H1 (cell line): ENCODE measurements at regions not wholly inside any gene's neighbourhood (a gene's known extent, or its start where the extent isn't known, plus 50 kb on each side); places are given as distances from the start of the nearest gene placed in this dataset.

Source experiments
- CTCF ChIA-PET: fragments of 300-600 bp; sonication (Branson Sonifier 250); formaldehyde crosslinking; loops from one replicate; lab custom pipeline; 2021; ENCODE audit not compliant: partially characterized antibody; lab: Charles Lee
- POLR2A ChIA-PET: fragments of 300-600 bp; sonication (Branson Sonifier 250); formaldehyde crosslinking; loops from one replicate; lab custom pipeline; 2021; ENCODE audit warnings: inconsistent platforms; ENCODE audit not compliant: partially characterized antibody; lab: Charles Lee
- DNase-seq, 2 experiments: peaks; one replicate each; pipeline versions ENCODE4 v3.0.0 to v3.0.0-alpha.2; 2010 to 2022; ENCODE audit warnings: low spot score in 2 of 2, low read depth in 1 of 2, mixed read lengths in 1 of 2
- FAIRE-seq: peaks from 2 replicates; lab custom pipeline; 2011; peaks lifted over from hg19 to GRCh38; lab: Jason Lieb, UNC
- H2AFZ ChIP-seq: 2 replicates; pipeline ENCODE4 v1.8.1; 2012; ENCODE audit warnings: low read length, inconsistent platforms
- H2AK5ac ChIP-seq: 2 replicates; pipeline ENCODE4 v1.6.1; 2013; ENCODE audit warnings: low read depth, low read length
- H2BK120ac ChIP-seq: replicated peaks from 2 replicates; pipeline ENCODE3; 2013; ENCODE audit warnings: low read depth, low read length, inconsistent platforms
- H2BK12ac ChIP-seq: 2 replicates; pipeline ENCODE4 v1.6.1; 2013; ENCODE audit warnings: low read depth, low read length
- H2BK15ac ChIP-seq: 2 replicates; pipeline ENCODE4 v1.6.1; 2013; ENCODE audit warnings: low read length
- H2BK20ac ChIP-seq: 2 replicates; pipeline ENCODE4 v1.6.1; 2013; ENCODE audit warnings: low read length
- H2BK5ac ChIP-seq: 2 replicates; pipeline ENCODE4 v1.6.1; 2013; ENCODE audit warnings: low read depth, low read length
- H3K14ac ChIP-seq: 2 replicates; pipeline ENCODE4 v1.6.1; 2013; ENCODE audit warnings: inconsistent platforms; ENCODE audit not compliant: insufficient read length
- H3K18ac ChIP-seq: 2 replicates; pipeline ENCODE4 v1.6.1; 2013; ENCODE audit warnings: low read length; ENCODE audit errors: extremely low read depth
- H3K23ac ChIP-seq: 2 replicates; pipeline ENCODE4 v1.6.1; 2013; ENCODE audit warnings: inconsistent platforms; ENCODE audit not compliant: insufficient read length
- H3K23me2 ChIP-seq: 2 replicates; pipeline ENCODE4 v1.6.1; 2013; ENCODE audit warnings: low read depth, low read length
- H3K27ac ChIP-seq: 2 replicates; pipeline ENCODE4 v1.6.1; 2011; ENCODE audit warnings: low read depth, low read length, inconsistent platforms
- H3K27me3 ChIP-seq, 4 experiments: replicated peaks in 1 of 4; 1 replicate in 1 of 4; 2 replicates in 3 of 4; pipeline versions ENCODE4 v1.6.1 to v1.8.1; 2011 to 2013; ENCODE audit warnings: low read length in 3 of 4, mild to moderate bottlenecking in 3 of 4, inconsistent platforms in 2 of 4, mixed read lengths in 2 of 4, moderate library complexity in 1 of 4; ENCODE audit not compliant: control insufficient read depth in 3 of 4, insufficient read depth in 3 of 4; ENCODE audit errors: extremely low read depth in 1 of 4
- H3K36me3 ChIP-seq, 4 experiments: 2 replicates each; pipeline versions ENCODE4 v1.6.1 to v1.8.1; 2011 to 2013; ENCODE audit warnings: mild to moderate bottlenecking in 4 of 4, low read length in 3 of 4, moderate library complexity in 2 of 4, control low read depth in 1 of 4, inconsistent platforms in 1 of 4; ENCODE audit not compliant: insufficient read depth in 4 of 4, control insufficient read depth in 2 of 4
- H3K4ac ChIP-seq: replicated peaks from 2 replicates; pipeline ENCODE3; 2013; ENCODE audit warnings: low read length, low read depth, mixed read lengths, inconsistent platforms; ENCODE audit not compliant: insufficient read length
- H3K4me1 ChIP-seq, 4 experiments: replicated peaks in 1 of 4; 1 replicate in 1 of 4; 2 replicates in 3 of 4; pipeline versions ENCODE4 v1.6.1 to v1.8.1; 2011 to 2013; ENCODE audit warnings: low read length in 3 of 4, inconsistent platforms in 2 of 4, mixed read lengths in 1 of 4; ENCODE audit not compliant: insufficient read depth in 4 of 4, control insufficient read depth in 3 of 4
- H3K4me2 ChIP-seq, 2 experiments: 2 replicates each; pipeline versions ENCODE4 v1.6.1 to v1.8.1; 2011 to 2013; ENCODE audit warnings: low read depth in 2 of 2, low read length in 2 of 2, control low read depth in 1 of 2, inconsistent platforms in 1 of 2, mild to moderate bottlenecking in 1 of 2; ENCODE audit not compliant: insufficient read depth in 1 of 2
- H3K4me3 ChIP-seq, 4 experiments: fragments of 200-600, 300-600 bp in 1 of 4; sonication (generic), shearing (Covaris generic), sonication (Bioruptor Twin) in 1 of 4; 2 replicates each; pipeline versions ENCODE4 v1.5.1 to v1.8.1; 2011 to 2016; ENCODE audit warnings: low read length in 4 of 4, low read depth in 3 of 4, control low read depth in 2 of 4, inconsistent platforms in 2 of 4, mild to moderate bottlenecking in 2 of 4, mixed read lengths in 1 of 4, moderate library complexity in 1 of 4; ENCODE audit not compliant: insufficient read depth in 2 of 4; ENCODE audit errors: extremely low read depth in 1 of 4
- H3K56ac ChIP-seq: replicated peaks from 2 replicates; pipeline ENCODE3; 2013; ENCODE audit warnings: low read depth, mild to moderate bottlenecking, mixed read lengths, low read length, inconsistent platforms; ENCODE audit not compliant: insufficient read length
- H3K79me1 ChIP-seq: 2 replicates; pipeline ENCODE4 v1.6.1; 2013; ENCODE audit warnings: low read depth, low read length, control low read depth
- H3K79me2 ChIP-seq, 2 experiments: 2 replicates each; pipeline versions ENCODE4 v1.6.1 to v1.8.1; 2012 to 2013; ENCODE audit warnings: low read length in 2 of 2, mild to moderate bottlenecking in 2 of 2, inconsistent platforms in 1 of 2; ENCODE audit not compliant: insufficient read depth in 2 of 2, control insufficient read depth in 1 of 2
- H3K9ac ChIP-seq, 4 experiments: replicated peaks in 1 of 4; 1 replicate in 1 of 4; 2 replicates in 3 of 4; pipeline versions ENCODE4 v1.6.1 to v1.8.1; 2011 to 2013; ENCODE audit warnings: low read depth in 3 of 4, low read length in 3 of 4, control low read depth in 2 of 4, mild to moderate bottlenecking in 2 of 4, moderate library complexity in 2 of 4, inconsistent platforms in 1 of 4; ENCODE audit errors: extremely low read depth in 1 of 4
- H3K9me3 ChIP-seq, 2 experiments: 2 replicates each; pipeline versions ENCODE4 v1.6.1 to v1.8.1; 2012 to 2013; ENCODE audit warnings: mild to moderate bottlenecking in 2 of 2, moderate library complexity in 2 of 2, control low read depth in 1 of 2, inconsistent platforms in 1 of 2, low read depth in 1 of 2, low read length in 1 of 2, mixed read lengths in 1 of 2; ENCODE audit not compliant: insufficient read depth in 2 of 2
- H4K20me1 ChIP-seq, 2 experiments: replicated peaks in 1 of 2; 2 replicates each; pipeline versions ENCODE3 to v1.8.1; 2011 to 2013; ENCODE audit warnings: inconsistent platforms in 2 of 2, low read length in 2 of 2, mild to moderate bottlenecking in 1 of 2; ENCODE audit not compliant: insufficient read depth in 2 of 2, control insufficient read depth in 1 of 2
- H4K5ac ChIP-seq: 2 replicates; pipeline ENCODE4 v1.6.1; 2013; ENCODE audit warnings: low read length, low read depth, mixed read lengths, inconsistent platforms; ENCODE audit not compliant: insufficient read length
- H4K8ac ChIP-seq: 2 replicates; pipeline ENCODE4 v1.8.0; 2013; ENCODE audit warnings: mild to moderate bottlenecking, moderate library complexity, low read length, inconsistent platforms; ENCODE audit not compliant: insufficient read depth; ENCODE audit errors: extremely low read depth
- H4K91ac ChIP-seq: replicated peaks from 2 replicates; pipeline ENCODE3; 2013; ENCODE audit warnings: low read length, mixed read lengths, inconsistent platforms; ENCODE audit not compliant: insufficient read length
- BACH1 ChIP-seq: IDR thresholded peaks from 2 replicates; pipeline ENCODE4 v1.6.1; 2012; ENCODE audit warnings: low read length, improper control_type of control experiment
- GABPA ChIP-seq: IDR thresholded peaks from 2 replicates; pipeline ENCODE4 v1.6.1; 2011; ENCODE audit warnings: mild to moderate bottlenecking, low read length, moderate library complexity, borderline replicate concordance; ENCODE audit not compliant: insufficient read depth
- HDAC2 ChIP-seq, 2 experiments: fragments of 300-600 bp in 1 of 2; sonication (generic) in 1 of 2; IDR thresholded peaks; 2 replicates each; pipeline ENCODE4 v1.6.1; 2011 to 2012; ENCODE audit warnings: low read depth in 2 of 2, low read length in 2 of 2, mild to moderate bottlenecking in 2 of 2, moderate library complexity in 2 of 2, borderline replicate concordance in 1 of 2, inconsistent platforms in 1 of 2
- POLR2AphosphoS5 ChIP-seq: IDR thresholded peaks from 2 replicates; pipeline ENCODE4 v1.6.1; 2011; ENCODE audit warnings: low read depth, low read length
- RBBP5 ChIP-seq: IDR thresholded peaks from 2 replicates; pipeline ENCODE4 v1.7.1; 2012; ENCODE audit warnings: low read depth, mild to moderate bottlenecking, inconsistent platforms, low read length, moderate library complexity, borderline replicate concordance
- SIX5 ChIP-seq: IDR thresholded peaks from 2 replicates; pipeline ENCODE4 v1.6.1; 2011; ENCODE audit warnings: mild to moderate bottlenecking, low read depth, low read length
- SP2 ChIP-seq: IDR thresholded peaks from 2 replicates; pipeline ENCODE4 v1.6.1; 2012; ENCODE audit warnings: mild to moderate bottlenecking, low read length, inconsistent platforms
- SP4 ChIP-seq: IDR thresholded peaks from 2 replicates; pipeline ENCODE4 v1.6.1; 2012; ENCODE audit warnings: low read length, inconsistent platforms
- WGBS, 2 experiments: shearing (Covaris generic) in 1 of 2; methylation state at CpG; one replicate each; pipeline versions ENCODE4 v1.1.6 to v1.1.7; 2013 to 2015; ENCODE audit warnings: low lambda C conversion rate in 2 of 2, mixed read lengths in 2 of 2, inconsistent platforms in 1 of 2, low coverage in 1 of 2, missing lambda C conversion rate in 1 of 2; ENCODE audit not compliant: insufficient replicate concordance in 2 of 2, insufficient coverage in 1 of 2, insufficient read length in 1 of 2; ENCODE audit errors: extremely low coverage in 1 of 2, missing lambda C conversion rate in 1 of 2; 5-methylcytosine and 5-hydroxymethylcytosine counted together

DNA sequence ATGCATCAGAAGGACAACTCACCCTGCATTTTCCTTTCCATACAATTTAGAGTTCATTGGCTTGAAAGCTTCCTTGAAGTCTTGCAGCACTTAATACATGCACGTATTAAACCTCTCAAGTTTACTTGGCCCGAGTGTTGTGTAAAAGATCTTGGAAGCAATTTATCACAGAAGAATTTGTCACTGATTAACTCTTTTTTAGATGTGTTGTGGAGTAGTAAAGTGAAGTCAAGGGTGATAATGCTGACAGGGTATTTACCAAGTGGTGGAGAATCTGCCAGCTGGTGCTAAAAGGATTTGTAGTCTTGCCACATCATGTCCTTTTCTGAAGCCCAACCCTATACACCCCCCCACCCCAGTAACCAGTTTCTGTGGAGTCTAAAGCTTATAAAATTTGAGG is 421.0 kb upstream of the MIR17HG start:
- H3K36me3 ChIP-seq: no peaks in the 10 kb centered on the region
- H4K5ac ChIP-seq: no peak overlapping the region
- WGBS, 2 experiments: 91% methylated on average over 2 of the region's 2 CpGs; no CpG with 5 or more reads in 1 of the 2 experiments
- no peak overlapping the region for H4K91ac ChIP-seq
- H2AK5ac ChIP-seq: no peak overlapping the region
- H2BK20ac ChIP-seq: no peak overlapping the region
- H3K56ac ChIP-seq: no peak overlapping the region
- no peak overlapping the region for H3K18ac ChIP-seq
- H3K4me1 ChIP-seq: no peaks in the 10 kb centered on the region
- no peaks in the 10 kb centered on the region for H3K79me2 ChIP-seq
- H3K14ac ChIP-seq: no peak overlapping the region
- H3K23ac ChIP-seq: no peak overlapping the region
- H3K27me3 ChIP-seq: no peaks in the 10 kb centered on the region
- no peak overlapping the region for H3K9ac ChIP-seq
- FAIRE-seq (no peak), DNase-seq (no peak)
- H2BK120ac ChIP-seq: no peak overlapping the region
- H3K4me3 ChIP-seq: no peak overlapping the region
- H3K9me3 ChIP-seq: no peaks in the 10 kb centered on the region
- H2BK5ac ChIP-seq: no peak overlapping the region
- H3K27ac ChIP-seq: no peak overlapping the region
- no peak overlapping the region for H3K4ac ChIP-seq
- POLR2A ChIA-PET: no interaction called here
- H2AFZ ChIP-seq: no peak overlapping the region
- no peaks in the 10 kb centered on the region for H3K79me1 ChIP-seq
- CTCF ChIA-PET: interaction anchor here (1.1 to 1.3 kb wide), 2 partner anchors 11 to 44 kb away, joined by 3 read pairs; no protein-coding TSS in a partner anchor
- H4K8ac ChIP-seq: no peak overlapping the region
- H3K4me2 ChIP-seq: no peak overlapping the region
- H3K23me2 ChIP-seq: no peaks in the 10 kb centered on the region
- no peaks in the 10 kb centered on the region for H4K20me1 ChIP-seq
- H2BK12ac ChIP-seq: no peak overlapping the region
- no peak overlapping the region for H2BK15ac ChIP-seq
- no peak for TF ChIP-seq BACH1
- no peak for TF ChIP-seq HDAC2 (IDR thresholded peaks at IDR 0.05; ENCODE audit: borderline replicate concordance in 1 of 2, low read depth in 2 of 2, low read length in 2 of 2)
- TF ChIP-seq POLR2AphosphoS5: no peak
- TF ChIP-seq RBBP5: no peak
- TF ChIP-seq SIX5: no peak
- TF ChIP-seq SP2: no peak
- no peak for TF ChIP-seq GABPA
- TF ChIP-seq SP4: no peak
